ENCODE measurements at regions not wholly inside any gene's neighbourhood (a gene's known extent, or its start where the extent isn't known, plus 50 kb on each side); places are given as distances from the start of the nearest gene placed in this dataset.

DNA sequence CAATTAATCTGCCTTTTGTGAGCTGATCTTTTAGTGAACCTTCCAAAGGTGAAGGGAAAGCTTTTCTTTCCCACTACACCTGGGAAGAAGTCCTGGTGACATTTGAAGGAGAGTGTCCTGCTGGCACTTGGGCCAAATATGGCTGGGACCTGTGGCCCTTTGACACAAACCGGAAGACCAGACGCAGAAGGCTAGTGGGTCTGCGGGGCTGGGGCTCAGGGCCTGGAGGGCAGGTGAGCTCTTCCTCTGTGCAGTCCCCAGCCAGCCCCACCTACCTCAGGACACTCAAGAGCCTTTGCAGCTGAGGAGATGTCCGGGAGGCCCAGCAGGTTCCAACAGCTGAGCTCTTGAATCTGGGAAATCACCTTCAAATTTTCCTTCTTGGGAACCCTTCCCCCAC is 138.0 kb upstream of the THY1 start:
- TF ChIP-seq, protein P1, sequence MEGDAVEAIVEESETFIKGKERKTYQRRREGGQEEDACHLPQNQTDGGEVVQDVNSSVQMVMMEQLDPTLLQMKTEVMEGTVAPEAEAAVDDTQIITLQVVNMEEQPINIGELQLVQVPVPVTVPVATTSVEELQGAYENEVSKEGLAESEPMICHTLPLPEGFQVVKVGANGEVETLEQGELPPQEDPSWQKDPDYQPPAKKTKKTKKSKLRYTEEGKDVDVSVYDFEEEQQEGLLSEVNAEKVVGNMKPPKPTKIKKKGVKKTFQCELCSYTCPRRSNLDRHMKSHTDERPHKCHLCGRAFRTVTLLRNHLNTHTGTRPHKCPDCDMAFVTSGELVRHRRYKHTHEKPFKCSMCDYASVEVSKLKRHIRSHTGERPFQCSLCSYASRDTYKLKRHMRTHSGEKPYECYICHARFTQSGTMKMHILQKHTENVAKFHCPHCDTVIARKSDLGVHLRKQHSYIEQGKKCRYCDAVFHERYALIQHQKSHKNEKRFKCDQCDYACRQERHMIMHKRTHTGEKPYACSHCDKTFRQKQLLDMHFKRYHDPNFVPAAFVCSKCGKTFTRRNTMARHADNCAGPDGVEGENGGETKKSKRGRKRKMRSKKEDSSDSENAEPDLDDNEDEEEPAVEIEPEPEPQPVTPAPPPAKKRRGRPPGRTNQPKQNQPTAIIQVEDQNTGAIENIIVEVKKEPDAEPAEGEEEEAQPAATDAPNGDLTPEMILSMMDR (IDR thresholded peaks at IDR 0.05) = no peak
- TF ChIP-seq POLR2AphosphoS5 (IDR thresholded peaks at IDR 0.05; ENCODE audit: insufficient read depth in 1 of 2, low read depth in 1 of 2) = no peak
- TF ChIP-seq POLR2A (IDR thresholded peaks at IDR 0.05) = no peak
- no peaks in the 10 kb centered on the region for H3K27me3 ChIP-seq
- H3K27ac ChIP-seq = no peak overlapping the region
- no peaks in the 10 kb centered on the region for H3K4me1 ChIP-seq
- H3K36me3 ChIP-seq = no peaks in the 10 kb centered on the region
- intact Hi-C loops (cut with DNase I) = no loop called here
- H3K9me3 ChIP-seq = no peaks in the 10 kb centered on the region
- no peak for DNase-seq (ENCODE audit: extremely low spot score in 2 of 2)
- no peak overlapping the region for H3K4me3 ChIP-seq

DNA sequence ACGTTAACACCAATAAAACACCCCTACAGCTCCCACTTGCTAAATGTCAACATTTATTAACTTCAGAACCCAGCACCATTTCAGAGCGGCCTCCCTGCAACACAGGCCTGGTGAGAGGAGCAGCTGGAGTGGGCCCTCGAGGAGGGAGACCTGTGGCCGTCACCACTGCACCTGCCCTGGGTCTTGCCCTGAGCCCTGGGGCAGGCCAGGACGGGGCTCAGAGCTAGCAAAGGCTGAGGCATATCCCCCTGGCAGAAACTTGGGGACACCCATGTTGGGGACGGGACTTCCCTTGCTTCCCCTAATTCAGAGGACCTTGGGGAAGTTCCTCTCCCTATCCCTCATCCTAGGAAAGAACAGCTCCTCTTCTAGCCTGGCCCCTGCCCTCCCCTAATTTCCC is 137.3 kb upstream of the THY1 start:
- intact Hi-C loops (cut with DNase I) = no loop called here
- TF ChIP-seq POLR2A (IDR thresholded peaks at IDR 0.05) (no peak), POLR2AphosphoS5 (IDR thresholded peaks at IDR 0.05; ENCODE audit: insufficient read depth in 1 of 2, low read depth in 1 of 2) (no peak)
- TF ChIP-seq, protein P1 (IDR thresholded peaks at IDR 0.05) = no peak
- no peak for DNase-seq (ENCODE audit: extremely low spot score in 2 of 2)
- no peaks in the 10 kb centered on the region for H3K36me3 ChIP-seq
- H3K9me3 ChIP-seq = no peaks in the 10 kb centered on the region
- no peak overlapping the region for H3K4me3 ChIP-seq
- no peaks in the 10 kb centered on the region for H3K4me1 ChIP-seq
- no peak overlapping the region for H3K27ac ChIP-seq
- H3K27me3 ChIP-seq = no peaks in the 10 kb centered on the region

DNA sequence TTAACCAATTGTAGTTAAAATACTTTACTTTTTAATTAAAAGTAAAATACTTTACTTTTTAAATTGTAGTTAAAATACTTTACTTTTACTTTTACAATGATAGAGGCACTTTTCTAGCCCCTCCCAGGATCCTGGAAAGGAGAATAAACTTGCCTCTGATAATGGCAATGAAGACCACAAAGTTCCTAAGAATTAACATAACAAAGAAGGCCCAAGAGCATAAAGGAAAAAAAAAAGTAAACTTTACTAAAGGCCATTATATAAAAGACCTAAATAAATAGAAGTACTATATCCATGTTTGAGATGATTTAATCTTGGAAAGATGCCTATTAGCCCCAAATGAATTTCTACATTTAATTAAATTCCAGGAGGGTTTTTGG is 129.1 kb upstream of the THY1 start:
- intact Hi-C loops (cut with DNase I) = no loop called here
- no peak for DNase-seq (ENCODE audit: extremely low spot score in 2 of 2)
- Histone ChIP-seq H3K9me3 (no peaks in the 10 kb centered on the region), H3K4me3 (no peak overlapping the region), H3K36me3 (no peaks in the 10 kb centered on the region), H3K27me3 (no peaks in the 10 kb centered on the region), H3K27ac (no peak overlapping the region), H3K4me1 (no peaks in the 10 kb centered on the region)
- TF ChIP-seq POLR2A (IDR thresholded peaks at IDR 0.05) (no peak), POLR2AphosphoS5 (IDR thresholded peaks at IDR 0.05; ENCODE audit: insufficient read depth in 1 of 2, low read depth in 1 of 2) (no peak)
- TF ChIP-seq, protein P1 (IDR thresholded peaks at IDR 0.05) = no peak

DNA sequence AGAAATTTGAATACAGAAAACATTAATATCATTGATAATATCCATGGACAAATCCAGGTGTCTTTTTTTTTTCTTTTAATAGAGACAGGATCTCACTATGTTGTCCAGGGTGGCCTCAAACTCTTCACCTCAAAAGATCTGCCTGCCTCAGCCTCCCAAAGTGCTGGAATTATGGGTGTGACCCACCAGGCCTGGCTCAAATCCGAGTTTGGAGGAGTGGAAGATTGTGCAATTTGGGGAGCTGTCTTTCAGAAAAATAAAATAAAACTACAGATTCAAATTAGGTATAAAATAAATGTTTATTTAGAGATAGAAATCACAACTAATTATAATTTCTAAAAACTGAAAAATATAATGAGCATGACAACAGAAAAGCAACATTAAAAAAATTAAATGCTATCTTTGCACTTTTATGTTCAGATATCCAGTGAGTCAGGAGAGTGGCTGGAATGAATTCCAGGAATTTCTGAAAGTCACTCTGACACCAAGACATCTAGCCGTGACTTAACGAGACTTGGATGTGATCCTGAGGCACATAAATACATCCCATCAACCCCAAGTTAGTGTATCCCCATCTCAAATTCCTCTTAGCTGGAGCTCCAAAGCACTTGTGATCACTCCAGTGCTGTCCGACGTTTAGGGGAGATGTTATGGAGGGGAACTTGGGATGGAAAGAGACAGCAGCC is 128.6 kb upstream of the THY1 start:
- no peak overlapping the region for H3K27ac ChIP-seq
- H3K4me1 ChIP-seq = no peaks in the 10 kb centered on the region
- H3K4me3 ChIP-seq = no peak overlapping the region
- peak in 1 of 2 donors; percentile 20 for DNase-seq (ENCODE audit: extremely low spot score in 2 of 2)
- H3K36me3 ChIP-seq = no peaks in the 10 kb centered on the region
- no peaks in the 10 kb centered on the region for H3K27me3 ChIP-seq
- no peak for TF ChIP-seq POLR2A (IDR thresholded peaks at IDR 0.05)
- TF ChIP-seq POLR2AphosphoS5 (IDR thresholded peaks at IDR 0.05; ENCODE audit: insufficient read depth in 1 of 2, low read depth in 1 of 2) = no peak
- TF ChIP-seq, protein P1 (IDR thresholded peaks at IDR 0.05) = no peak
- intact Hi-C loops (cut with DNase I) = no loop called here
- no peaks in the 10 kb centered on the region for H3K9me3 ChIP-seq

DNA sequence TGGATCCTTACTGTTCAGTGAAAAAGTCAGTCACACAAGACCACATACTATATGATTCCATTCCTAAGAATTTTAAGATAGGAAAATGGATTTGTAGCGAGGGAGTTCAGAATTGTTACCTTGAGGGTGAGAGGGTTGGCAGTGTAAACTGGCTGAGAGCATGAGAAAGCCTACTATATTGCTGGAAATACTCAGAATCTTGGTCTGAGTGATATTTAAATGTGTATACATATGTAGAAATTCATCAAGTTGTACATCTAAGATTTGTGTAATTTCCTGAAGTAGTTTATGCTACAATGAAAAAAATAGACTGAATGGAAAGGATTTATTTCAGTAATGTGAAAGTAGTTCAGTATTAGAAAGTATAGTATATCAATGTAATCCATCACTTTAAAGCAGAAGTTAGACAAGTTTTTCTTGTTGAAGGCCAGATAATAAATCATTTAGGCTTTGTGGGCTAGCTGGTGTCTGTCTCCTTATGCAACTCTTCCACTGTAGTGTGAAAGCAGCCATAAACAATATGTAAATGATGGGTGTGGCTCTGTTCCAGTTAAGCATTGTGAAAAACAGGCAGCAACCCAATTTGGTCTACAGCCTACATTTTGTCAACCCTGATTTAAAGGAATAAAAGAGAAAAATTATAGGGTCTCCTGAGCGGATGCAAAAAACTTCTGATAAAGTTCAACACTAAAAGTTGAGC is 127.2 kb upstream of the THY1 start:
- H3K27ac ChIP-seq = no peak overlapping the region

More for the DNA sequence above, 127.2 kb upstream of the THY1 start:
- Histone ChIP-seq H3K27me3 (no peaks in the 10 kb centered on the region), H3K4me1 (no peaks in the 10 kb centered on the region), H3K4me3 (no peak overlapping the region), H3K36me3 (no peaks in the 10 kb centered on the region), H3K9me3 (no peaks in the 10 kb centered on the region)
- intact Hi-C loops (cut with DNase I) = no loop called here
- DNase-seq (ENCODE audit: extremely low spot score in 2 of 2) = no peak
- TF ChIP-seq POLR2AphosphoS5 (IDR thresholded peaks at IDR 0.05; ENCODE audit: insufficient read depth in 1 of 2, low read depth in 1 of 2) = peak in 1 of 2 donors; percentile 83
- TF ChIP-seq POLR2A (IDR thresholded peaks at IDR 0.05) = no peak
